Coronary artery (tissue), 2 donors: ENCODE measurements at regions not wholly inside any gene's neighbourhood (a gene's known extent, or its start where the extent isn't known, plus 50 kb on each side); places are given as distances from the start of the nearest gene placed in this dataset.

Experiments used
- DNase-seq: peaks from one replicate; pipeline ENCODE4 v3.0.0-alpha.2; 2017; ENCODE audit warnings: low spot score
- H3K27ac ChIP-seq, 2 donors: fragments of 200-600 bp; sonication (generic); one replicate each; pipeline ENCODE4 v1.5.1; 2016 to 2019
- H3K4me3 ChIP-seq: fragments of 200-600 bp; sonication (generic); 2 replicates; pipeline ENCODE4 v1.5.1; 2016; ENCODE audit warnings: mild to moderate bottlenecking, moderate library complexity
- CTCF ChIP-seq: fragments of 200-600 bp; sonication (generic); IDR thresholded peaks from one replicate; pipeline ENCODE4 v1.5.1; 2019; ENCODE audit warnings: antibody characterized with exemption

- Histone ChIP-seq H3K4me3 (no peak overlapping the region), H3K27ac (no peak overlapping the region)
- DNase-seq = no peak
- no peak for TF ChIP-seq CTCF
Measured at GRCh38 chr5:124808842-124809268, 62.4 kb upstream of the ZNF608 start.

DNA sequence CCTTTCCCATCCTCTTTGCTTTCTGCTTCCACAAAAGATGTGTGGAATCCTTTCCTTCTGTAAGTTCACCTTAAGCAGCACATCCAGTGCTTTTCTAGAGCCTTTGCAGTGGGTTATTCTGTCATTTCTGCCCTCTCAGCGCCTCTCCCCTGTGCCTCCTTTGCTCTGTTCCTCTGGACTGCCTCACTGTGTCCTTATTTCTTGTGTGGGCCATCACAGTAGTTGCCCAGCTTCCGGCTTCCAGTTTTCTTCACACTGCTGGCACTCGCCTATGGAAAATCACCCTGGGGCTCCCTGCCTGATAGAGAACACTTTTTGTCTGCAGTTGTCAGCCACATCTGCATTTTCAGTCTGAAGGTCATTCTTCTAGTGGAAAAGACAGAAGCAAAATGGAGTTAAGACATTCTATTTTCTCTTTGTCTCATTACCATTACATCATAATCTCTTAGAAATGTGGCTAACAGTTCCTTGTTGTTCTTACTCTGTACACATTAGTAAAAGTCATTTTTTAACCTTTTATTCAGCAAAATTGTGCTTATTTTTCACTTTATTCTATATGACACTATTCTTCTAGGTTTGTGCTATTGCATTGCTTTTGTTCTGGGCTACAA, 64.1 kb upstream of the ZNF608 start:
- H3K4me3 ChIP-seq = no peak overlapping the region
- DNase-seq = no peak
- no peak overlapping the region for H3K27ac ChIP-seq
- no peak for TF ChIP-seq CTCF

DNA sequence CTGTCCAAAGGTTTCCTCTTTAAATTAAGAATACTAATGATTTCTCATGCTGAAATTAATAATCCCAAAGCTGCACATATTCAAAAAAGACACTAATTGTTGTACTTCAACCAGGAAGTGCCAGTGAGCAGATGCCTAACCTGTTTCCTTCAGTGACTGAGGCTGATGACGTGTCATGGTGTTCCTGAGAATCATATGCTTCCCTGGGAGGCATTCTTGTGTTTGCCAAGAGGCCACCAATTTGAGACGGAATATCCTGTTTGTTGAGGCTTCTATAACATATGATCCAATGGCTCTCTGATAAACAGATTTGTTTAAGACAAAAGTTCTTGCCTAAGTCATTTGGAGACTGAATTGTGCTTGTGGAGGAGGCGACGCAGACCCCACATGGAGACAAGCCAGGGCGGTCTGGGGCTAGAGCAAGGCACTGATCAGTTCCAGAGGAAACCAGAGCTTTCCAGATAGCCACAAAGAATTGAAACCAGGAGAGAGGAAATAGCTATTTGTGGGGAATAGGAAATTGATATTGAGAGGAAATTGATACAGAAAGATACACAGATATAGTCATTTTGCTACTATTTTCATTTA, 66.4 kb upstream of the ZNF608 start:
- Histone ChIP-seq H3K4me3 (no peak overlapping the region), H3K27ac (no peak overlapping the region)
- DNase-seq = no peak
- TF ChIP-seq CTCF = no peak

DNA sequence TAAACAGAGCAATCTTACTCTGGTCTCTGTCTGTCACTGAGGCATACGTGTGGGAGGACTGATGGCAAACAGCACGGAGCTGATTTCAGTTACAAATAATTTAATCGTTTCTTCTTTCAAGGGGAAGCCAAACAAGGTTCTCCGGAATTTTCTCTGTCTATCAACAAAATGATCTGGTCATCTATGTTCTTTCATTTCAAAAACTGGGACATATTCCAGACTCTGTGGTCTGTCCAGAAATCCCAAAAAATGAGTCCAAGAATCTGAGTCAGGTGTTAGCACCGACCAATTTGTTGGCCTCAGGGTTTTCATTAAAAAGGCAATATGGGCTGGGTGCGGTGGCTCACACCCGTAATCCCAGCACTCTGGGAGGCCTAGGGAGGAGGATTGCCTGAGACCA, 69.9 kb upstream of the ZNF608 start:
- Histone ChIP-seq H3K27ac (no peak overlapping the region), H3K4me3 (no peak overlapping the region)
- no peak for DNase-seq
- TF ChIP-seq CTCF = no peak

GRCh38 chr5:124819201-124819600, 72.8 kb upstream of the ZNF608 start:
- DNase-seq = no peak
- Histone ChIP-seq H3K27ac (no peak overlapping the region), H3K4me3 (no peak overlapping the region)
- TF ChIP-seq CTCF = no peak

- no peak overlapping the region for H3K4me3 ChIP-seq
- no peak for DNase-seq
- H3K27ac ChIP-seq = no peak overlapping the region
- TF ChIP-seq CTCF = no peak
Measured at GRCh38 chr5:124822647-124823046, 76.2 kb upstream of the ZNF608 start.

DNA sequence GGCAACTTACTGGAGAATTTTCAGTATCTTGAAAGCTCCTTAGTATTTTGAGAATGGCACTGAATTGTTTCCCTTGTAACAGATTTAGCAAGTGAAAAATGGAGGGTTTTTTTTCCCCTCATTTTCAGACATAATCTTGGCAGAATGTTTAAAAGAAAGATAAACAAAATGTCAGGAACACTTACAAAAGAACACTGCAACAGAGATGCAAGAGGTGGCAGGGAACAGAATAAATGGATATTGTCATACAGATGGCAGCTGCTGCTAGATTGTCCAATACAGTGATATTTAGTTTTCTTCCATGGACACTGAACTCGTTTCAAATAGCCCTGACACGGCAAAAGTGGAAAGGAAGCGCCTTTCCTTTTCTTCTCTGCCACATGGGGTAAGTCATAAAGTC, 76.9 kb upstream of the ZNF608 start:
- H3K4me3 ChIP-seq = no peak overlapping the region
- no peak for TF ChIP-seq CTCF
- H3K27ac ChIP-seq = no peak overlapping the region
- no peak for DNase-seq
